ENCODE measurements at regions not wholly inside any gene's neighbourhood (a gene's known extent, or its start where the extent isn't known, plus 50 kb on each side); places are given as distances from the start of the nearest gene placed in this dataset.

DNA sequence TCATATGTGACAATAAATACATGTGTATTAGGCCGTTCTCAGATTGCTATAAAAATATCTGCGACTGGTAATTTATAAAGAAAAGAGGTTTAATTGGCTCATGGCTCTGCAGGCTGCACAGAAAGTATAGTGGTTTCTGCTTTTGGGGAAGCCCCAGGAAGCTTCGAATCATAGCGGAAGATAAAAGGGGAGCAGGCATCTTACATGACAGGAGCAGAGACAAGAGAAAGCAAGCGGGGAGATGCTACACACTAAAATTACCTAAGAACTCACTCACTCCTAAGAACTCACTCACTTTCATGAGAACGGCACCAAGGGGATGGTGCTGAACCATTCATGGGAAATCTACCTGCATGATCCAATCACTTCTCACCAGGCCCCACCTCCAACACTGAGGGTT lies 284.9 kb downstream of the OTUD1 start:
- no peaks in the 10 kb centered on the region for H3K36me3 ChIP-seq (replicated peaks; ENCODE audit: low read depth, low read length)
- peaks cover 2% of the 10 kb centered on the region; the same call in 1 of the 2 replicates for H3K4me1 ChIP-seq (ENCODE audit: low read length)
- no peaks in the 10 kb centered on the region for H3K27me3 ChIP-seq (ENCODE audit: low read depth, low read length)
- H3K79me2 ChIP-seq (ENCODE audit: low read length) = no peaks in the 10 kb centered on the region
- H3K4me3 ChIP-seq (ENCODE audit: low read length) = no peak overlapping the region
- no peaks in the 10 kb centered on the region for H4K20me1 ChIP-seq (ENCODE audit: insufficient read depth, low read length)
- TF ChIP-seq, protein P1, sequence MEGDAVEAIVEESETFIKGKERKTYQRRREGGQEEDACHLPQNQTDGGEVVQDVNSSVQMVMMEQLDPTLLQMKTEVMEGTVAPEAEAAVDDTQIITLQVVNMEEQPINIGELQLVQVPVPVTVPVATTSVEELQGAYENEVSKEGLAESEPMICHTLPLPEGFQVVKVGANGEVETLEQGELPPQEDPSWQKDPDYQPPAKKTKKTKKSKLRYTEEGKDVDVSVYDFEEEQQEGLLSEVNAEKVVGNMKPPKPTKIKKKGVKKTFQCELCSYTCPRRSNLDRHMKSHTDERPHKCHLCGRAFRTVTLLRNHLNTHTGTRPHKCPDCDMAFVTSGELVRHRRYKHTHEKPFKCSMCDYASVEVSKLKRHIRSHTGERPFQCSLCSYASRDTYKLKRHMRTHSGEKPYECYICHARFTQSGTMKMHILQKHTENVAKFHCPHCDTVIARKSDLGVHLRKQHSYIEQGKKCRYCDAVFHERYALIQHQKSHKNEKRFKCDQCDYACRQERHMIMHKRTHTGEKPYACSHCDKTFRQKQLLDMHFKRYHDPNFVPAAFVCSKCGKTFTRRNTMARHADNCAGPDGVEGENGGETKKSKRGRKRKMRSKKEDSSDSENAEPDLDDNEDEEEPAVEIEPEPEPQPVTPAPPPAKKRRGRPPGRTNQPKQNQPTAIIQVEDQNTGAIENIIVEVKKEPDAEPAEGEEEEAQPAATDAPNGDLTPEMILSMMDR (IDR thresholded peaks at IDR 0.05; ENCODE audit: low read depth, low read length) = no peak
- no peak for TF ChIP-seq EZH2phosphoT487 (IDR thresholded peaks at IDR 0.05; ENCODE audit: low read depth)
- H3K9me3 ChIP-seq (ENCODE audit: insufficient read depth, low read length) = no peaks in the 10 kb centered on the region
- H3K9ac ChIP-seq (ENCODE audit: low read length) = no peak overlapping the region
- no peak overlapping the region for H3K27ac ChIP-seq (ENCODE audit: low read length)
- H3K4me2 ChIP-seq (ENCODE audit: low read length) = peak overlapping the region; percentile 42
- H2AFZ ChIP-seq (ENCODE audit: low read depth, low read length) = no peak overlapping the region

DNA sequence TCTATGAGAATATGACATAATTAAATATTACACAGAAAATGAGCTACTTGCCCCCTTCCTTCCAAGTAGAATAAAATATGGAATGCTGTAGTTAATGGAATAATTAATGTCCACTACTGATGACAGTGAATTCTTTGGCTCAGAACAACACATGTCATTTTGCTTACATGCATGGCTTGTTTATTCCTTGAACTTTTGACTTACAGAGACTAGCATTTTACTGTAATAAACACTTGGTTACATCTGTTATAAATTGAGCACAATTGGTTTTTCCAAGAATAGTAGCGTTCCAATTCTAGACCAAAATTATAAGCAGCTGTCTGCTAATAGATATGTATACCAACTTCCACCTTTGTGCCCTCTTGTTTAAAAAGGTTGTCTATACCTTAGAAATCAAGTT lies 286.7 kb downstream of the OTUD1 start:
- no peak overlapping the region for H3K4me2 ChIP-seq (ENCODE audit: low read length)
- H3K79me2 ChIP-seq (ENCODE audit: low read length) = no peaks in the 10 kb centered on the region
- no peaks in the 10 kb centered on the region for H3K9me3 ChIP-seq (ENCODE audit: insufficient read depth, low read length)
- peaks cover 2% of the 10 kb centered on the region; the same call in 1 of the 2 replicates for H3K4me1 ChIP-seq (ENCODE audit: low read length)
- H3K27ac ChIP-seq (ENCODE audit: low read length) = no peak overlapping the region
- H3K4me3 ChIP-seq (ENCODE audit: low read length) = no peak overlapping the region
- no peaks in the 10 kb centered on the region for H3K27me3 ChIP-seq (ENCODE audit: low read depth, low read length)
- no peak overlapping the region for H2AFZ ChIP-seq (ENCODE audit: low read depth, low read length)
- no peaks in the 10 kb centered on the region for H3K36me3 ChIP-seq (replicated peaks; ENCODE audit: low read depth, low read length)
- TF ChIP-seq, protein P1 (IDR thresholded peaks at IDR 0.05; ENCODE audit: low read depth, low read length) = no peak
- TF ChIP-seq EZH2phosphoT487 (IDR thresholded peaks at IDR 0.05; ENCODE audit: low read depth) = no peak
- no peaks in the 10 kb centered on the region for H4K20me1 ChIP-seq (ENCODE audit: insufficient read depth, low read length)
- H3K9ac ChIP-seq (ENCODE audit: low read length) = no peak overlapping the region

DNA sequence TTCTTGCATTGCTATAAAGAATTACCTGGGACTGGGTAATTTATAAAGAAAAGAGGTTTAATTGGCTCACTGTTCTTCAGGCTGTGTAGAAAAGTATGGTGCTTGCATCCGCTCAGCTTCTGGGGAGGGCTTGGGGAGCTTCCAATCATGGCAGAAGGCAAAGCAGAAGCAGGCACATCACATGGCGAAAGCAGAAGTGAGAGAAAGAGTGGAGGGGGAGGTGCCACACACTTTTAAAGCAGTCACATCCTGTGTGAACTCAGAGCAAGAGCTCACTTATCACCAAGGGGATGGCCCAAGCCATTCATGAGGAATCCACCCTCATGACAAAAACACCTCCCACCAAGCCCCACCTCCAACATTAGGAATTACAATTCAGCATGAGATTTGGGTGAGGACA lies 303.5 kb downstream of the OTUD1 start:
- Histone ChIP-seq H3K36me3 (replicated peaks; ENCODE audit: low read depth, low read length) (peaks cover 17% of the 10 kb centered on the region), H2AFZ (ENCODE audit: low read depth, low read length) (0 out of 2 replicates have a peak overlapping the region, but pooled peaks have one; percentile 52), H3K4me2 (ENCODE audit: low read length) (peak overlapping the region; percentile 43), H3K27me3 (ENCODE audit: low read depth, low read length) (no peaks in the 10 kb centered on the region), H3K9me3 (ENCODE audit: insufficient read depth, low read length) (peaks cover 10% of the 10 kb centered on the region), H3K79me2 (ENCODE audit: low read length) (no peaks in the 10 kb centered on the region), H3K4me3 (ENCODE audit: low read length) (no peak overlapping the region), H3K9ac (ENCODE audit: low read length) (no peak overlapping the region), H4K20me1 (ENCODE audit: insufficient read depth, low read length) (no peaks in the 10 kb centered on the region), H3K4me1 (ENCODE audit: low read length) (peaks cover 20% of the 10 kb centered on the region), H3K27ac (ENCODE audit: low read length) (peak overlapping the region; percentile 77)
- no peak for TF ChIP-seq EZH2phosphoT487 (IDR thresholded peaks at IDR 0.05; ENCODE audit: low read depth)
- TF ChIP-seq, protein P1 (IDR thresholded peaks at IDR 0.05; ENCODE audit: low read depth, low read length) = no peak

DNA sequence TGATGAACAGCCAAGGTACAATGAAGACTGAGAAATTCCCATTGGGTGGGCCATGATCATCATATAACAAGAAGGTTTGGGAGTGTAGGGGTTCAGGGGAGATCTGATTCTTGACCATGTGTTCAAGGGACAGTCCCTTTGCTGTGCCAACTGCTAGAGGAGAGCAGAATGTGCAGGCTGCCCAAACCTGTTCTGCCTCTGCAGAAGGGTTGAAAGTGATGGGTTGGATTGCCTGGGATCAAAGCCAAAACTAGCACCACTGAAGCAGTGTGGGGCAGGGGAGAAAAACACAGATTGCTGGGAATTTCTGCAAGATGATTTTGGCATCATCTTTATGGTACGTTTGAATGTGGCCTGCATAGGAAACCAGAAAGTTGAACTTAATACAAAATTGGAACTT lies 303.9 kb downstream of the OTUD1 start:
- Histone ChIP-seq H3K27ac (ENCODE audit: low read length) (peak overlapping the region; percentile 77), H3K9me3 (ENCODE audit: insufficient read depth, low read length) (peaks cover 10% of the 10 kb centered on the region), H4K20me1 (ENCODE audit: insufficient read depth, low read length) (no peaks in the 10 kb centered on the region), H3K27me3 (ENCODE audit: low read depth, low read length) (no peaks in the 10 kb centered on the region), H3K9ac (ENCODE audit: low read length) (no peak overlapping the region), H2AFZ (ENCODE audit: low read depth, low read length) (0 out of 2 replicates have a peak overlapping the region, but pooled peaks have one; percentile 52), H3K4me2 (ENCODE audit: low read length) (peak overlapping the region; percentile 43), H3K79me2 (ENCODE audit: low read length) (no peaks in the 10 kb centered on the region), H3K4me1 (ENCODE audit: low read length) (peaks cover 20% of the 10 kb centered on the region), H3K36me3 (replicated peaks; ENCODE audit: low read depth, low read length) (peaks cover 17% of the 10 kb centered on the region), H3K4me3 (ENCODE audit: low read length) (no peak overlapping the region; the same call in 1 of the 2 replicates)
- TF ChIP-seq EZH2phosphoT487 (IDR thresholded peaks at IDR 0.05; ENCODE audit: low read depth) = no peak
- TF ChIP-seq, protein P1 (IDR thresholded peaks at IDR 0.05; ENCODE audit: low read depth, low read length) = no peak
